IMR-90 (cell line): ENCODE measurements at regions not wholly inside any gene's neighbourhood (a gene's known extent, or its start where the extent isn't known, plus 50 kb on each side); places are given as distances from the start of the nearest gene placed in this dataset.

Experiments
- ATAC-seq: fragments of 200-7000 bp; cut with Tn5 transposase; 2 replicates; pipeline ENCODE4 v1.9.1; 2020; ENCODE audit warnings: low read depth, mild to moderate bottlenecking, moderate library complexity
- BruUV-seq: library from RNA; stranded (reverse); fragments of 400-500 nt; replicated peaks from 2 replicates; lab custom pipeline; 2021; lab: Mats Ljungman, UMichigan
- CTCF ChIA-PET: fragments of 300-600 bp; formaldehyde crosslinking; extraction: SDS; loops from one replicate; lab custom pipeline; 2021; ENCODE audit warnings: antibody characterized with exemption; lab: Yijun Ruan, JAX
- POLR2A ChIA-PET: fragments of 300-600 bp; sonication (Branson Sonifier 250); formaldehyde crosslinking; loops from one replicate; lab custom pipeline; 2022; ENCODE audit warnings: antibody characterized with exemption; ENCODE audit not compliant: unreplicated experiment; lab: Charles Lee
- DNase-seq: peaks from one replicate; pipeline ENCODE4 v3.0.0; 2013
- H2AFZ ChIP-seq: replicated peaks from 2 replicates; pipeline ENCODE3; 2013; ENCODE audit warnings: low read length, mild to moderate bottlenecking; ENCODE audit not compliant: poor library complexity
- H2AK5ac ChIP-seq: 2 replicates; pipeline ENCODE4 v1.6.1; 2013; ENCODE audit warnings: low read depth, low read length, inconsistent platforms
- H2AK9ac ChIP-seq: replicated peaks from 2 replicates; pipeline ENCODE3; 2013; ENCODE audit warnings: mild to moderate bottlenecking, low read depth, low read length, moderate library complexity; ENCODE audit not compliant: poor library complexity
- H2BK120ac ChIP-seq: 2 replicates; pipeline ENCODE4 v1.6.1; 2013; ENCODE audit warnings: low read depth, low read length, inconsistent platforms
- H2BK15ac ChIP-seq: 3 replicates; pipeline ENCODE4 v1.6.1; 2013; ENCODE audit warnings: low read depth, low read length, inconsistent platforms
- H2BK20ac ChIP-seq: 2 replicates; pipeline ENCODE4 v1.6.1; 2013; ENCODE audit warnings: low read depth, mild to moderate bottlenecking, inconsistent platforms, low read length, moderate library complexity
- H2BK5ac ChIP-seq: 2 replicates; pipeline ENCODE4 v1.6.1; 2013; ENCODE audit warnings: mild to moderate bottlenecking, low read depth, low read length, inconsistent platforms; ENCODE audit not compliant: poor library complexity, severe bottlenecking
- H3K14ac ChIP-seq: replicated peaks from 2 replicates; pipeline ENCODE4 v1.6.1; 2013; ENCODE audit warnings: low read depth, low read length, inconsistent platforms
- H3K18ac ChIP-seq: 2 replicates; pipeline ENCODE4 v1.6.1; 2013; ENCODE audit warnings: low read depth, low read length, control low read depth
- H3K23ac ChIP-seq: 2 replicates; pipeline ENCODE4 v1.6.1; 2013; ENCODE audit warnings: low read depth, low read length, inconsistent platforms
- H3K27ac ChIP-seq: 2 replicates; pipeline ENCODE4 v1.5.1; 2013; ENCODE audit warnings: mild to moderate bottlenecking, control low read depth, low read length; ENCODE audit not compliant: insufficient read depth
- H3K27me3 ChIP-seq: 2 replicates; pipeline ENCODE4 v1.6.1; 2013; ENCODE audit warnings: low read length; ENCODE audit not compliant: control insufficient read depth, insufficient read depth
- H3K36me3 ChIP-seq: 2 replicates; pipeline ENCODE4 v1.6.1; 2013; ENCODE audit warnings: low read length, mixed read lengths; ENCODE audit not compliant: control insufficient read depth, insufficient read depth
- H3K4ac ChIP-seq: 2 replicates; pipeline ENCODE4 v1.6.1; 2013; ENCODE audit warnings: low read depth, low read length, inconsistent platforms
- H3K4me1 ChIP-seq: 2 replicates; pipeline ENCODE4 v1.6.1; 2013; ENCODE audit warnings: low read length, mixed read lengths; ENCODE audit not compliant: control insufficient read depth, insufficient read depth
- H3K4me2 ChIP-seq: 2 replicates; pipeline ENCODE4 v1.6.1; 2013; ENCODE audit warnings: low read depth, mild to moderate bottlenecking, control low read depth, low read length, moderate library complexity
- H3K4me3 ChIP-seq: 2 replicates; pipeline ENCODE4 v1.5.1; 2013; ENCODE audit warnings: low read depth, mild to moderate bottlenecking, control low read depth, low read length, moderate library complexity; ENCODE audit not compliant: insufficient read depth
- H3K56ac ChIP-seq: 2 replicates; pipeline ENCODE4 v1.6.1; 2013; ENCODE audit warnings: low read length, inconsistent platforms; ENCODE audit not compliant: insufficient read depth; ENCODE audit errors: extremely low read depth
- H3K79me1 ChIP-seq, 2 experiments: 2 replicates each; pipeline ENCODE4 v1.6.1; 2013; ENCODE audit warnings: low read length in 2 of 2, inconsistent platforms in 1 of 2, low read depth in 1 of 2
- H3K9ac ChIP-seq: 2 replicates; pipeline ENCODE4 v1.6.1; 2013; ENCODE audit warnings: low read depth, low read length, control low read depth
- H3K9me1 ChIP-seq: 2 replicates; pipeline ENCODE4 v1.6.1; 2013; ENCODE audit warnings: low read length, inconsistent platforms; ENCODE audit not compliant: insufficient read depth
- H3K9me3 ChIP-seq: 2 replicates; pipeline ENCODE4 v1.6.1; 2013; ENCODE audit warnings: low read length; ENCODE audit not compliant: control insufficient read depth, insufficient read depth
- H4K20me1 ChIP-seq: 2 replicates; pipeline ENCODE4 v1.6.1; 2013; ENCODE audit warnings: low read length, inconsistent platforms; ENCODE audit not compliant: insufficient read depth
- H4K5ac ChIP-seq: 2 replicates; pipeline ENCODE4 v1.6.1; 2013; ENCODE audit warnings: mild to moderate bottlenecking, low read depth, low read length, control low read depth
- H4K8ac ChIP-seq, 2 experiments: 2 replicates each; pipeline ENCODE4 v1.6.1; 2013; ENCODE audit warnings: low read depth in 2 of 2, low read length in 2 of 2, control low read depth in 1 of 2, inconsistent platforms in 1 of 2
- H4K91ac ChIP-seq: 2 replicates; pipeline ENCODE4 v1.6.1; 2013; ENCODE audit warnings: low read depth, low read length, inconsistent platforms; ENCODE audit not compliant: insufficient read depth
- BHLHE40 ChIP-seq: fragments of 150-350 bp; IDR thresholded peaks from 2 replicates; pipeline ENCODE4 v1.6.1; 2016; ENCODE audit warnings: mild to moderate bottlenecking, low read depth, low read length
- CEBPB ChIP-seq: IDR thresholded peaks from 2 replicates; pipeline ENCODE4 v1.6.1; 2012; ENCODE audit warnings: low read depth, low read length, improper control_type of control experiment
- MAZ ChIP-seq: IDR thresholded peaks from 2 replicates; pipeline ENCODE4 v1.6.1; 2012; ENCODE audit warnings: low read depth, mild to moderate bottlenecking, low read length, improper control_type of control experiment, moderate library complexity, borderline replicate concordance
- RFX5 ChIP-seq: IDR thresholded peaks from 2 replicates; pipeline ENCODE4 v1.8.0; 2012; ENCODE audit warnings: low read depth, mild to moderate bottlenecking, low read length, moderate library complexity
- WGBS, 2 experiments: methylation state at CpG; one replicate each; pipeline versions ENCODE4 v1.1.5 to v1.1.7; 2013; ENCODE audit warnings: missing lambda C conversion rate in 2 of 2; ENCODE audit not compliant: insufficient read length in 1 of 2; ENCODE audit errors: extremely low coverage in 2 of 2; 5-methylcytosine and 5-hydroxymethylcytosine counted together
- dilution Hi-C: fragments of 300-500 bp; cut with HindIII; formaldehyde crosslinking; loops from one replicate; pipeline ENCODE4 v1.14.3; 2018; ENCODE audit warnings: low sequenced_read_pairs; ENCODE audit not compliant: unreplicated experiment
- in situ Hi-C: fragments of 300-500 bp; cut with MboI; formaldehyde crosslinking; loops from 3 replicates; pipeline ENCODE4 v1.14.3; 2019; ENCODE audit warnings: low sequenced_read_pairs, inconsistent platforms, mixed read lengths
- intact Hi-C: fragments of 100-400 bp; cut with micrococcal nuclease; formaldehyde crosslinking; loops from 2 replicates; pipeline ENCODE4 v1.10.0; 2022
- TF ChIP-seq, protein P1 (sequence below): fragments of 150-350 bp; IDR thresholded peaks from 2 replicates; pipeline ENCODE4 v1.6.1; 2016; ENCODE audit warnings: low read depth, mild to moderate bottlenecking, low read length, moderate library complexity, borderline replicate concordance
- TF ChIP-seq, protein P2 (sequence below): conservative IDR thresholded peaks from 2 replicates; pipeline ENCODE4 v1.5.1; 2012; ENCODE audit warnings: mild to moderate bottlenecking, low read depth, low read length, improper control_type of control experiment
- TF ChIP-seq, protein P3 (sequence below): fragments of 150-350 bp; IDR thresholded peaks from 2 replicates; pipeline ENCODE4 v1.6.1; 2017; ENCODE audit warnings: mild to moderate bottlenecking, antibody characterized with exemption, low read length, low read depth

DNA sequence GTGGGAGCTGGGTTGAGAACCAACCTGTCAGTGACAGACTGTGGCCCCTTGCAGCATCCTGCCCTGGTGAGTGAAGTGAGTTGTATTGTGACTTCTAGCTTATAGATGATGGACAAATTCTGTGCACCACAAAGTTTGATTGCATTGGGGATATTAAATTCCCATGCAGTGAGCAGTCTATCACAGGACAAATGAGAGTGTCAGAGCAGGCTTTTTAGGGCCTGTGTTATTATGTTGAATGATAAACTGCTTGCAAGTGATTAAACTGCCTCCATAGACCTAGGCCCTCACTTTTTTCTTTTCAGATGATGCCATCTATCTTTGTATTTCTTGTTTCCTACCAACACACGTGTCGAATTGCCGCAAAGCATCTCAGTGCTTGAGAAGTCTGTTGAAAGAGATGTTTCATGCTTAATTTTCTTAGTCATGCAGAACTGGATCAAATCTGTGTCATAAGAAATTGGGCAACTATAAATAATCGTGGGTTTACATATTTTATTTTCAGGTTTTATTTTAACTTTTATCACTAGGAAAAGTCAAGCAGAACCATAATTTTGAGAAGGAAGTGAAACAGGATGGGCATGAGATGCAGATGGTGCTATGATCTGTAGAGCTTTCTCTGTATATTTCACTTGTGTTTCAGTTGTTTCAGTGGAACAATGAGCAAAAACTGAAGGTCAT, 199.2 kb downstream of the S1PR1 start:
- ChIA-PET CTCF (no interaction called here), POLR2A (no interaction called here)
- no peak overlapping the region for H2BK120ac ChIP-seq
- H3K14ac ChIP-seq, result no peak overlapping the region
- no CpG with 5 or more reads among the region's 4 CpGs for WGBS, 2 experiments
- H3K9ac ChIP-seq, result no peak overlapping the region
- no peak overlapping the region for H4K91ac ChIP-seq
- H2BK5ac ChIP-seq, result no peak overlapping the region
- H2AK9ac ChIP-seq, result no peak overlapping the region
- no peak overlapping the region for H3K23ac ChIP-seq
- no peak overlapping the region for H3K27ac ChIP-seq
- H3K4me2 ChIP-seq, result no peak overlapping the region
- no peaks in the 10 kb centered on the region for H3K9me3 ChIP-seq
- no peak overlapping the region for H2BK15ac ChIP-seq
- H3K4me3 ChIP-seq, result no peak overlapping the region
- in situ Hi-C loops (no loop called here), intact Hi-C loops (no loop called here), dilution Hi-C loops (no loop called here)
- TF ChIP-seq, protein P1, sequence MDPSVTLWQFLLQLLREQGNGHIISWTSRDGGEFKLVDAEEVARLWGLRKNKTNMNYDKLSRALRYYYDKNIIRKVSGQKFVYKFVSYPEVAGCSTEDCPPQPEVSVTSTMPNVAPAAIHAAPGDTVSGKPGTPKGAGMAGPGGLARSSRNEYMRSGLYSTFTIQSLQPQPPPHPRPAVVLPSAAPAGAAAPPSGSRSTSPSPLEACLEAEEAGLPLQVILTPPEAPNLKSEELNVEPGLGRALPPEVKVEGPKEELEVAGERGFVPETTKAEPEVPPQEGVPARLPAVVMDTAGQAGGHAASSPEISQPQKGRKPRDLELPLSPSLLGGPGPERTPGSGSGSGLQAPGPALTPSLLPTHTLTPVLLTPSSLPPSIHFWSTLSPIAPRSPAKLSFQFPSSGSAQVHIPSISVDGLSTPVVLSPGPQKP, result no peak
- TF ChIP-seq RFX5 (no peak), CEBPB (no peak), MAZ (no peak), BHLHE40 (no peak)
- TF ChIP-seq, protein P2, sequence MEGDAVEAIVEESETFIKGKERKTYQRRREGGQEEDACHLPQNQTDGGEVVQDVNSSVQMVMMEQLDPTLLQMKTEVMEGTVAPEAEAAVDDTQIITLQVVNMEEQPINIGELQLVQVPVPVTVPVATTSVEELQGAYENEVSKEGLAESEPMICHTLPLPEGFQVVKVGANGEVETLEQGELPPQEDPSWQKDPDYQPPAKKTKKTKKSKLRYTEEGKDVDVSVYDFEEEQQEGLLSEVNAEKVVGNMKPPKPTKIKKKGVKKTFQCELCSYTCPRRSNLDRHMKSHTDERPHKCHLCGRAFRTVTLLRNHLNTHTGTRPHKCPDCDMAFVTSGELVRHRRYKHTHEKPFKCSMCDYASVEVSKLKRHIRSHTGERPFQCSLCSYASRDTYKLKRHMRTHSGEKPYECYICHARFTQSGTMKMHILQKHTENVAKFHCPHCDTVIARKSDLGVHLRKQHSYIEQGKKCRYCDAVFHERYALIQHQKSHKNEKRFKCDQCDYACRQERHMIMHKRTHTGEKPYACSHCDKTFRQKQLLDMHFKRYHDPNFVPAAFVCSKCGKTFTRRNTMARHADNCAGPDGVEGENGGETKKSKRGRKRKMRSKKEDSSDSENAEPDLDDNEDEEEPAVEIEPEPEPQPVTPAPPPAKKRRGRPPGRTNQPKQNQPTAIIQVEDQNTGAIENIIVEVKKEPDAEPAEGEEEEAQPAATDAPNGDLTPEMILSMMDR, result no peak
- TF ChIP-seq, protein P3, sequence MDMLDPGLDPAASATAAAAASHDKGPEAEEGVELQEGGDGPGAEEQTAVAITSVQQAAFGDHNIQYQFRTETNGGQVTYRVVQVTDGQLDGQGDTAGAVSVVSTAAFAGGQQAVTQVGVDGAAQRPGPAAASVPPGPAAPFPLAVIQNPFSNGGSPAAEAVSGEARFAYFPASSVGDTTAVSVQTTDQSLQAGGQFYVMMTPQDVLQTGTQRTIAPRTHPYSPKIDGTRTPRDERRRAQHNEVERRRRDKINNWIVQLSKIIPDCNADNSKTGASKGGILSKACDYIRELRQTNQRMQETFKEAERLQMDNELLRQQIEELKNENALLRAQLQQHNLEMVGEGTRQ, result no peak
- H3K36me3 ChIP-seq, result no peaks in the 10 kb centered on the region
- no peak overlapping the region for H4K5ac ChIP-seq
- H3K4me1 ChIP-seq, result no peaks in the 10 kb centered on the region
- no peak for DNase-seq
- peaks cover 5% of the 10 kb centered on the region for H3K27me3 ChIP-seq
- ATAC-seq, result no peak
- H4K20me1 ChIP-seq, result no peaks in the 10 kb centered on the region
- no peak overlapping the region for H2AK5ac ChIP-seq
- no peaks in the 10 kb centered on the region for H3K9me1 ChIP-seq
- H2BK20ac ChIP-seq, result no peak overlapping the region
- no peak overlapping the region for H4K8ac ChIP-seq
- no peaks in the 10 kb centered on the region for H3K79me1 ChIP-seq
- H3K56ac ChIP-seq, result no peak overlapping the region
- no peak overlapping the region for H2AFZ ChIP-seq
- BruUV-seq, result no TSS peak
- H3K18ac ChIP-seq, result no peak overlapping the region
- no peak overlapping the region for H3K4ac ChIP-seq
